ENCODE measurements at regions not wholly inside any gene's neighbourhood (a gene's known extent, or its start where the extent isn't known, plus 50 kb on each side); places are given as distances from the start of the nearest gene placed in this dataset.
A peak's percentile ranks its signal among the peaks of the same experiment; 100 is the strongest.

GRCh38 chr20:48017509-48017908 is 232.2 kb upstream of the SULF2 start:
- in situ Hi-C loops (cut with MboI) (no loop called here), intact Hi-C loops (cut with micrococcal nuclease; ENCODE audit: unreplicated experiment) (no loop called here)
- ChIA-PET POLR2A (no interaction called here), SMC1A (ENCODE audit: uncharacterized antibody, unreplicated experiment) (interaction anchor here (1.3 kb wide), 1 partner anchor 86 kb away, joined by 3 read pairs; no protein-coding TSS in a partner anchor), CTCF (no interaction called here), RAD21 (ENCODE audit: unreplicated experiment) (no interaction called here)
- Histone ChIP-seq H2AFZ (ENCODE audit: control insufficient read depth, low read depth, low read length) (no peak overlapping the region), H3K79me2 (ENCODE audit: control insufficient read depth, insufficient read depth, low read length) (no peaks in the 10 kb centered on the region), H3K4me3 (no peak overlapping the region), H3K9me3 (replicated peaks; ENCODE audit: control insufficient read depth, insufficient read depth, low read length) (peaks cover 1% of the 10 kb centered on the region; the same call in 2 of the 3 replicates), H3K27ac (ENCODE audit: control insufficient read depth, insufficient read depth) (no peak overlapping the region), H3K4me1 (ENCODE audit: control insufficient read depth, insufficient read depth, low read length) (no peaks in the 10 kb centered on the region), H3K27me3 (replicated peaks in 1 of 2; ENCODE audit: control insufficient read depth in 2 of 2, insufficient read depth in 2 of 2, low read length in 1 of 2) (no peaks in the 10 kb centered on the region), H3K4me2 (ENCODE audit: control insufficient read depth, insufficient read depth) (no peak overlapping the region), H4K20me1 (ENCODE audit: control insufficient read depth, insufficient read depth) (no peaks in the 10 kb centered on the region), H3K36me3 (ENCODE audit: control insufficient read depth in 2 of 2, insufficient read depth in 2 of 2, low read length in 1 of 2) (no peaks in the 10 kb centered on the region), H3K9ac (ENCODE audit: control insufficient read depth, insufficient read depth, low read length) (no peak overlapping the region)
- ATAC-seq: no peak
- no peak for DNase-seq (ENCODE audit: low read depth, low spot score)
- no TSS peak for BruUV-seq (replicated peaks)
- 43% methylated on average over 2 of the region's 2 CpGs for WGBS (ENCODE audit: insufficient coverage, insufficient replicate concordance, low lambda C conversion rate, missing lambda C conversion rate)
- FAIRE-seq: no peak
- TF ChIP-seq BRCA1 (IDR thresholded peaks at IDR 0.05; ENCODE audit: low read depth, low read length) (no peak), BCL3 (IDR thresholded peaks at IDR 0.05; ENCODE audit: borderline replicate concordance, insufficient read depth, low read depth, low read length, poor library complexity, severe bottlenecking) (no peak), ETV6 (conservative IDR thresholded peaks at IDR 0.05 in 1 of 2, IDR thresholded peaks at IDR 0.05 in 1 of 2; ENCODE audit: borderline replicate concordance in 1 of 2, low read depth in 1 of 2) (peak in 1 of 2 experiments; percentile 76; a peak in 1 of 4 replicates), ZBTB33 (IDR thresholded peaks at IDR 0.05) (no peak), TBL1XR1 (IDR thresholded peaks at IDR 0.05; ENCODE audit: low read depth, low read length) (no peak)
